Mesendoderm (in vitro differentiated cells): ENCODE measurements at regions not wholly inside any gene's neighbourhood (a gene's known extent, or its start where the extent isn't known, plus 50 kb on each side); places are given as distances from the start of the nearest gene placed in this dataset.

Source experiments
- DNase-seq: peaks from one replicate; pipeline ENCODE4 v3.0.0; 2013
- H2AK5ac ChIP-seq: 2 replicates; pipeline ENCODE4 v1.6.1; 2013; ENCODE audit warnings: low read length, inconsistent platforms
- H2BK120ac ChIP-seq: 2 replicates; pipeline ENCODE4 v1.6.1; 2013; ENCODE audit warnings: low read depth, mild to moderate bottlenecking, low read length, moderate library complexity, mixed read lengths
- H2BK15ac ChIP-seq: replicated peaks from 2 replicates; pipeline ENCODE4 v1.6.1; 2013; ENCODE audit warnings: low read depth, mild to moderate bottlenecking, moderate library complexity
- H2BK5ac ChIP-seq: 2 replicates; pipeline ENCODE4 v1.6.1; 2013; ENCODE audit warnings: low read length, inconsistent platforms
- H3K18ac ChIP-seq: 2 replicates; pipeline ENCODE4 v1.6.1; 2013; ENCODE audit warnings: mild to moderate bottlenecking, low read length, mixed read lengths
- H3K23ac ChIP-seq: one replicate; pipeline ENCODE4 v1.6.1; 2013; ENCODE audit warnings: low read length
- H3K27ac ChIP-seq: 2 replicates; pipeline ENCODE4 v1.5.1; 2013; ENCODE audit warnings: low read depth, mild to moderate bottlenecking, inconsistent platforms, low read length, moderate library complexity
- H3K27me3 ChIP-seq: 2 replicates; pipeline ENCODE4 v1.6.1; 2013; ENCODE audit warnings: low read length, control low read depth, mild to moderate bottlenecking, inconsistent platforms; ENCODE audit not compliant: insufficient read depth, poor library complexity
- H3K36me3 ChIP-seq: 2 replicates; pipeline ENCODE4 v1.6.1; 2013; ENCODE audit warnings: low read length, inconsistent platforms; ENCODE audit not compliant: control insufficient read depth, insufficient read depth
- H3K4ac ChIP-seq: one replicate; pipeline ENCODE4 v1.6.1; 2013; ENCODE audit warnings: low read depth, mild to moderate bottlenecking, low read length, moderate library complexity
- H3K4me1 ChIP-seq: 2 replicates; pipeline ENCODE4 v1.6.1; 2013; ENCODE audit warnings: low read depth, low read length, inconsistent platforms; ENCODE audit not compliant: control insufficient read depth
- H3K4me2 ChIP-seq: 2 replicates; pipeline ENCODE4 v1.6.1; 2013; ENCODE audit warnings: low read length
- H3K4me3 ChIP-seq: 2 replicates; pipeline ENCODE4 v1.5.1; 2013; ENCODE audit warnings: mild to moderate bottlenecking, low read length
- H3K56ac ChIP-seq: one replicate; pipeline ENCODE4 v1.6.1; 2013; ENCODE audit warnings: low read length
- H3K79me1 ChIP-seq: 2 replicates; pipeline ENCODE4 v1.6.1; 2013; ENCODE audit warnings: low read length, inconsistent platforms
- H3K79me2 ChIP-seq: 2 replicates; pipeline ENCODE4 v1.6.1; 2013; ENCODE audit warnings: mild to moderate bottlenecking, low read length; ENCODE audit not compliant: control insufficient read depth, insufficient read depth
- H3K9ac ChIP-seq: 2 replicates; pipeline ENCODE4 v1.6.1; 2013; ENCODE audit warnings: low read length, inconsistent platforms
- H4K5ac ChIP-seq: one replicate; pipeline ENCODE4 v1.6.1; 2013; ENCODE audit warnings: low read length
- H4K8ac ChIP-seq: one replicate; pipeline ENCODE4 v1.6.1; 2013; ENCODE audit warnings: low read depth, mild to moderate bottlenecking, control low read depth, low read length, moderate library complexity
- WGBS: extraction: QIAGEN DNeasy Blood & Tissue Kit; methylation state at CpG from one replicate; pipeline ENCODE4 v1.1.7; 2013; ENCODE audit warnings: low lambda C conversion rate, missing lambda C conversion rate; ENCODE audit not compliant: insufficient coverage; ENCODE audit errors: extremely low coverage; 5-methylcytosine and 5-hydroxymethylcytosine counted together

DNA sequence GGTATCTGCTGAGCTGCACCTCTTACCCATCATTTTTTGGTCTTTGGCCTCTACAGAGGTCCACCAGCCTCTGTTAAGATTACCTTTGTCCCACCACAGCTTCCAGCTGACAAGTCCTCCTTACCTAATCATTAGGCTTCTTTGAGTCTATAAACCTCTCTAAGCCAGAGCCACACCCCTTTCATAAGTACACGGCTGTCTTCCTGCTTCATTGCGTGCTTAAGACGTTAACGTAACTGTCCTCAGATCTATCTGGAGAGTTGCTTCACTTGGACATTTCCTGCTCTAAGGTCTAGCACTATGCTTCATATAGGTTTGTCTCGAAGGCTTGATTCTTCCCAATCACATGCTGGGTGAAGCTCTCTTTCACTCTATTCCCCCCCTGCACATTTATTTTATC lies 71.0 kb upstream of the CACHD1 start:
- no peak overlapping the region for H2BK120ac ChIP-seq
- no peak overlapping the region for H4K8ac ChIP-seq
- no peaks in the 10 kb centered on the region for H3K36me3 ChIP-seq
- DNase-seq, result no peak
- H4K5ac ChIP-seq, result no peak overlapping the region
- no peak overlapping the region for H3K9ac ChIP-seq
- H3K4ac ChIP-seq, result no peak overlapping the region
- H2AK5ac ChIP-seq, result no peak overlapping the region
- no peaks in the 10 kb centered on the region for H3K79me2 ChIP-seq
- H3K27me3 ChIP-seq, result no peaks in the 10 kb centered on the region
- H3K4me2 ChIP-seq, result no peak overlapping the region
- H2BK5ac ChIP-seq, result no peak overlapping the region
- H3K56ac ChIP-seq, result no peak overlapping the region
- no peak overlapping the region for H3K23ac ChIP-seq
- no peak overlapping the region for H3K4me3 ChIP-seq
- H3K79me1 ChIP-seq, result no peaks in the 10 kb centered on the region
- H3K18ac ChIP-seq, result no peak overlapping the region
- no peak overlapping the region for H3K27ac ChIP-seq
- H3K4me1 ChIP-seq, result no peaks in the 10 kb centered on the region
- no peak overlapping the region for H2BK15ac ChIP-seq
- WGBS, result no CpG with 5 or more reads among the region's 5 CpGs

DNA sequence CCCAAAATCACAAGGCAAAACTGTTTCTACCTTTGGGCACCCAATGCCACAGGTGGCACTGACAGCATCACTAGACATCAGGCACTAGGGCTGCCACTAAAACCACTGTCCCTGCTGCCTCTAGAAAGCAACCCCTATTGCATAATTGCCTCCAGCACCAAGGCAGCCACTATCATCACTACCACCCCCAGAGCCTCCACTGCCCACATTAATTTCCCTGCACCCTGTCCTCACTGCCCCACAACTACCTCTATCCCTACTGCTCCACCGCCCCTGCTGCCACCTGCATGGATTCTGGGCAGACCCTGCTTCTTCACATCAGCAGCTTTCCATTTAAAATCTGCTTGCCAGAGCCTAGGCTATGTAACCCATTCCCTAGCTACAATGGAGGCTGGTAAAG lies 68.6 kb upstream of the CACHD1 start:
- H2BK5ac ChIP-seq, result no peak overlapping the region
- H3K79me1 ChIP-seq, result no peaks in the 10 kb centered on the region
- H3K4me2 ChIP-seq, result no peak overlapping the region
- H3K27ac ChIP-seq, result no peak overlapping the region
- H4K8ac ChIP-seq, result no peak overlapping the region
- no peak overlapping the region for H2BK15ac ChIP-seq
- no peaks in the 10 kb centered on the region for H3K27me3 ChIP-seq
- no peaks in the 10 kb centered on the region for H3K36me3 ChIP-seq
- H3K56ac ChIP-seq, result no peak overlapping the region
- H2AK5ac ChIP-seq, result no peak overlapping the region
- no peak for DNase-seq
- H3K18ac ChIP-seq, result no peak overlapping the region
- H3K4me1 ChIP-seq, result no peaks in the 10 kb centered on the region
- no CpG with 5 or more reads among the region's 1 CpG for WGBS
- H3K79me2 ChIP-seq, result no peaks in the 10 kb centered on the region
- no peak overlapping the region for H3K4ac ChIP-seq
- no peak overlapping the region for H4K5ac ChIP-seq
- H3K23ac ChIP-seq, result no peak overlapping the region
- no peak overlapping the region for H2BK120ac ChIP-seq
- H3K9ac ChIP-seq, result no peak overlapping the region
- H3K4me3 ChIP-seq, result no peak overlapping the region

DNA sequence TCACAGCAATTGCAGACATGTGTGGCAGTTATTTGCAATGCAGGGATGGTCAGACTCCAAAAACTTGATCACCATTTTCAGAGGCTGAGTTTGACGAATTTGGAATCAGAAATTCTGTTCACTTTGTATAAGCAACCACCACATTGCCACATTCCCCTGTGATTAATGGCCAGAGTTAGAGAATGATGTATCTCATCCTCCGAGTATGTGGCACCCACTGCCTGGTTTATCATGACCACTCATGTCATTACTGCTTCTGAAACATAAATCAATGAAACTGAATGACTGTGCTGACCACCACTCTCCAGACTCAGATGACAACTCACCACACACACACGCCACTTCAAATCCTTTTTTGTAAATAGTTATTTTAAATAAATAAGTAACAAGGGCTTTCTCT lies 66.6 kb upstream of the CACHD1 start:
- H3K23ac ChIP-seq, result no peak overlapping the region
- no peak overlapping the region for H3K4me2 ChIP-seq

DNA sequence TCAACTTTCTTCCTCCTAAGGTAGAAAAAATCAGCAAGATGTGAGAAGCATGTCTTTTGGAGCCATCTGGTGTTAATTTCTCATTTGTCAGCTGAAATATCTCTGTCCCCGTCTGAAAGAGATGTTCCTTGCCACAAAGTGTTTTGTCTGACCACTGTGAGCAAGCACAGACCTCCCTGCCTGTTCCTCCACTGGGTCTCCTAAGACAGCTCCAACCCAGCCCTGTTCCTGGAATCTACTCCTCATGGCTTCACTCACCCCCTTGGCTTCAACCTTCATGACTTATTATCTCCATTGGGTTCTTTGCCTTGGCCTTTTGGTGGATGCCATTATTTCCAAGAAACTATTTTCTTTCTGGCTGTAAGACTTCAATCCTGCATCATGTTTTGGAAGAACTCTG lies 65.7 kb upstream of the CACHD1 start:
- Histone ChIP-seq H3K9ac (no peak overlapping the region), H3K4me2 (no peak overlapping the region), H4K5ac (no peak overlapping the region), H3K23ac (no peak overlapping the region), H2BK5ac (no peak overlapping the region), H3K27ac (no peak overlapping the region), H3K18ac (no peak overlapping the region), H3K4me3 (no peak overlapping the region), H3K4me1 (no peaks in the 10 kb centered on the region), H2BK120ac (no peak overlapping the region), H4K8ac (no peak overlapping the region), H2AK5ac (no peak overlapping the region), H3K36me3 (no peaks in the 10 kb centered on the region), H3K27me3 (no peaks in the 10 kb centered on the region), H3K79me2 (no peaks in the 10 kb centered on the region), H3K56ac (no peak overlapping the region), H3K4ac (no peak overlapping the region), H3K79me1 (no peaks in the 10 kb centered on the region), H2BK15ac (no peak overlapping the region)
- no peak for DNase-seq
- WGBS, result no CpG with 5 or more reads among the region's 1 CpG

More for the DNA sequence above, 66.6 kb upstream of the CACHD1 start:
- Histone ChIP-seq H3K36me3 (no peaks in the 10 kb centered on the region), H3K27ac (no peak overlapping the region), H2BK15ac (no peak overlapping the region), H2BK5ac (no peak overlapping the region), H3K79me1 (no peaks in the 10 kb centered on the region), H3K56ac (no peak overlapping the region), H3K27me3 (no peaks in the 10 kb centered on the region), H3K79me2 (no peaks in the 10 kb centered on the region), H3K9ac (no peak overlapping the region), H4K5ac (no peak overlapping the region), H2AK5ac (no peak overlapping the region), H3K18ac (no peak overlapping the region), H3K4me1 (no peaks in the 10 kb centered on the region), H4K8ac (no peak overlapping the region), H2BK120ac (no peak overlapping the region), H3K4me3 (no peak overlapping the region), H3K4ac (no peak overlapping the region)
- no CpG with 5 or more reads among the region's 3 CpGs for WGBS
- no peak for DNase-seq

DNA sequence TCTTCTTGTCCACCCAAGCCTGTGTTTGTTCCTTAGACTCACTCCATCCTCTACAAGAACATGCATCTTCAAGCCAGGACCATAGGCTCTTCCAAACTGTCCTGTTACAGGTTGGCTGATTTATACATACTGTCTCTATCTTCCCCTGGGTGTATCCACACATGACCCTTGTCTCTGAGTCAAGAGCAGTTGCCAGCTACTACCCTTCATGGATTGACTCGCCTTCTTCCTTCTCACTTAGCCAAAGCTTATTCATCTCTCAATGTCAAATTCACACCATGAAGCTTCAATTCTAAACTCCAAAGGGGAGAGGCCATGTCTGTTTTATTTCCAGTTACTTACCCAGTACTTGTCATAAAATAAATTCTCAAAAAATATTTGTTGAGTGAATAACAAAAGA lies 64.1 kb upstream of the CACHD1 start:
- Histone ChIP-seq H3K4me2 (no peak overlapping the region), H4K8ac (no peak overlapping the region), H3K36me3 (no peaks in the 10 kb centered on the region), H3K79me2 (no peaks in the 10 kb centered on the region), H2BK120ac (no peak overlapping the region), H3K4me1 (no peaks in the 10 kb centered on the region), H3K27ac (no peak overlapping the region), H2BK15ac (no peak overlapping the region), H2BK5ac (no peak overlapping the region), H3K9ac (no peak overlapping the region), H2AK5ac (no peak overlapping the region), H3K56ac (no peak overlapping the region), H4K5ac (no peak overlapping the region), H3K23ac (no peak overlapping the region), H3K18ac (no peak overlapping the region), H3K27me3 (no peaks in the 10 kb centered on the region), H3K4me3 (no peak overlapping the region), H3K79me1 (no peaks in the 10 kb centered on the region), H3K4ac (no peak overlapping the region)
- no peak for DNase-seq
- WGBS, result no CpG with 5 or more reads among the region's 1 CpG

DNA sequence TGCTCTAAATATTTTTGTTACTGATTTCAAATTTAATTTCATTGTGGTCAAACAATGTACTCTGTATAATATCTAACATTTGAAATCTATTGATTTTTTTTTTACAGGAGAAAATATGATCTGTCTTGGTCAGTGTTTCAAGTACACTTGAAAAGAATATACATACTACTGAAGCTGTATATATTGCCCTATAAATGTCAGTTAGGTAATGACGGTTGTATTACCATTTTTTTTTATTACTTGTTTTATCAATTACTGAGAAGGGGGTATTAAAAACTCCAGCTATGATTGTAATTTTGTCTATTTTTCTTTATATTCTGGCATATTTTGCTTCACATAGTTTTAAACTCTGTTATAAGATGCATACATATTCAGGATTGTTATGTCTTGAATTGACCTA lies 59.7 kb upstream of the CACHD1 start:
- Histone ChIP-seq H3K18ac (no peak overlapping the region), H3K4ac (no peak overlapping the region), H3K56ac (no peak overlapping the region), H2BK15ac (no peak overlapping the region), H3K79me1 (no peaks in the 10 kb centered on the region), H3K4me2 (no peak overlapping the region), H3K4me1 (no peaks in the 10 kb centered on the region), H4K5ac (no peak overlapping the region), H3K79me2 (no peaks in the 10 kb centered on the region), H4K8ac (no peak overlapping the region), H3K27me3 (no peaks in the 10 kb centered on the region), H2AK5ac (no peak overlapping the region), H2BK5ac (no peak overlapping the region), H3K4me3 (no peak overlapping the region), H3K27ac (no peak overlapping the region), H3K23ac (no peak overlapping the region), H2BK120ac (no peak overlapping the region), H3K36me3 (no peaks in the 10 kb centered on the region), H3K9ac (no peak overlapping the region)
- no CpG with 5 or more reads among the region's 1 CpG for WGBS
- DNase-seq, result no peak
